ENCODE measurements at regions not wholly inside any gene's neighbourhood (a gene's known extent, or its start where the extent isn't known, plus 50 kb on each side); places are given as distances from the start of the nearest gene placed in this dataset.
"Not testable (repeated sequence)": the region's sequence is repeated elsewhere in the genome, so short reads cannot be mapped to it uniquely, and the experiment has no call there.

DNA sequence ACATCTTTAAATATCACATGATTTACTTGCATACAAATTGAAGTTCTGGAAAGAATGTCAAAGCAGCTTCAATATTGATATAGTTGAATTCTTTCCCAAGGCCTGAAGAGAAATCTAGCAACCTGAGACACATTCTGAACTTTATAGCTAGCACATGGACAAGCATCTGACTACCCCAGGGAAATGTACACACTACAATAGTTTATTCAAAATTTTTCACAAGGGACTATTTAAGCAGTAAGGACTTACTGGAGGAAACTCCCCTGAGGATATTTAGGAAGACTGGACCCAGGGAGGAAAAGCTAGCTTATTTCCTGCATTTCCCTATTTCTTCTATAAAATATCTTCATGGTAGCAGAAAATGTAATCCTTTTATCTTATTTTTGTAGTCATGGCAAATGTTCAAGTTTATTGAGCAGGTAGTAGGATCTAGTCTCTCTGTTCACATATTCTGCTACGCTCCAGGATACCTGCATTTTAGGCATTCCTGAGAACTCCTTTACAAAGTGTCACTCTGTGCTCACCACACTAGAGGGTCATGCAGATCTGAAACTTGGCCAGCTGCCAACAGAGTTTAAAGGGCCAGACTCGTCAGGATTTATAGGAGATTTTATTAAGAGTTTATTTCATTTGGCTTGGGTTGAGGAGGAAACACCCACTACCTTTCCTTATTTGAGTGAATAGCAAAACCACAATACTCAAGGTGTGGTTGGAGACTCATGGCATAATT lies 348.4 kb upstream of the FTMT start:
- DNase-seq: no peak

DNA sequence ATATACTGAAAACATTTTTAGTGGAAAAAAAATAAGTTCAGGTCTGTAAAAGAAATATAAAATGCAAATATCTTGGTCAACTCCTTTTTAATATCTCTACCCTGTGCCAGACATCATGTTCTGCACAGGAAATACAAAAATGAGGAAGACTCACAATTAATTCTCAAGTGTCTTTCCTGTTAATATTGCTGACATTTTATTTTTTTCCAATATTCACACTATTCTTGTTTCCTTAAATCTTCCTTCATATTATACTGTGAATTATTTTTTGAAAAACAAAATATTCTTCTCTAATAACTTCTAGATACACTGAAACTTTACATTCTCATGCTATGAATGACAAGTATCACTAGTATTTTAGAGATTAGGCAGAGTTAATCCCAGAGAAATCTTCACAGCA lies 334.7 kb upstream of the FTMT start:
- no peak for DNase-seq

DNA sequence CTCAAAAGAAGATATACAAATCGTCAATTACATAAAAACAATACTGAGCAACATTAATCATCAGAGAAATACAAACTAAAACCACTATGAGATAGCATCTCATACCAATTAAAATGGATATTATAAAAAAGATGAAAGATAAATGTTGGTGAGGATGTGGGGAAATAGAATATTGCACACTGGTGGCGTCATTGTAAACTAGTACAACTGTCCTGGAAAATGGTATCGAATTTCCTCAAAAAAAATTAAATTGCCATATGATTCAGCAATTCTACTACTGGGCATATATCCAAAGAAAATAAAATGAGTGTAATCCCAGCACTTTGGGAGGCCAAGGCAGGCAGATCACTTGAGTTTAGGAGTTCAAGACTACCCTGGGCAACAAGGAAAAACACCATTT lies 326.0 kb upstream of the FTMT start:
- DNase-seq: no peak

DNA sequence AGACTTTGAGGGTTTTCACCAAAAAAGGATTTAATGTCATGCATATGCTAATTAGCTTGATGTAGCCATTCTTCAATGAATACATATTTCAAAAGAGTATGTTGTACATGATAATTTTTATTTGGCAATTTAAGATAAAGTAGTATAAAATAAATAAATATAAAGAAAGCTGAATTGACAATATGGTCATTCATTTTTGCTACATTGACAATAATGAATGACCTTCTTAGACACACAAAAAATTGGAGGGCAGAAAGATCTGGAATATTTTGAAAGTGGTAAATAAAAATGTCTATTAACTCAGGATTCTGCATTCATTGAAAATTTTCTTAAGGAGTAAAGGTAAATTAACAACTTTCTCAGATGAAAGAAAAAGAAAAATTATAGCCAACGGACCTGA lies 324.8 kb upstream of the FTMT start:
- no peak for DNase-seq

DNA sequence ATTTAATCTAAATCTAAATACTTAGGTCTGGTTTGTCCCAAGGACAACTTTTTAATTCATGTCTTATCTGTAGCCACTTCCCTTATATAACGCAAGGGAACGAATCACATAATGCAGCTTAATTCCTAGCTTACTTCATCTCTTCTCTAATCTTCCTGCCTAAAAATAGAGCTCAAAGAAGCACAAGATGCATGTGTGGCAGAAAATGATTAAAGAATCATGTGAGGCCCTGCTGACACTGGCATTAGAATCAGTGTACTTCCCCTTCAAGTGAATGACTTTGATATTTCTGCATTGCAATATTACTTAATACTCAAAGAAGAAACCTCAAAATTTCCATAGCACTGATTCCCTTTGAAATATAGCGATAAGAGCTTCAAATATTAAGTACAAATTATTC lies 317.9 kb upstream of the FTMT start:
- no peak for DNase-seq

DNA sequence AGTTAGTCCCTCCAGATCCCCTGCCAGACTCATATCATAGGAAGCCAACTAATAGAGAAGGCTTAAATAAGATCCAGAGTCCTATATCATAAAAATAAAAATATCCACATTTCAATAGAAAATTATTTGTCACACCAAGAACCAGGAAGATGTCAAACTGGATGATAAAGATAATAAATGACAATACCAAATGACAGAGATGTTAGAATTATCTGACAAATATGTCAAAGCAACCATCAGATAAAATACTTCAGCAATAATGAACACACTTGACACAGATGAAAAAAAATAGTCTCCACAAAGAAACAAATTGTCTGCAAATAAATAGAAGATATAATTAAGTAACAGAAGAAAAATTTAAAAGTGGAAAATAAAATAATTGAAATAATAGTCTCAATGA lies 300.7 kb upstream of the FTMT start:
- no peak for DNase-seq

DNA sequence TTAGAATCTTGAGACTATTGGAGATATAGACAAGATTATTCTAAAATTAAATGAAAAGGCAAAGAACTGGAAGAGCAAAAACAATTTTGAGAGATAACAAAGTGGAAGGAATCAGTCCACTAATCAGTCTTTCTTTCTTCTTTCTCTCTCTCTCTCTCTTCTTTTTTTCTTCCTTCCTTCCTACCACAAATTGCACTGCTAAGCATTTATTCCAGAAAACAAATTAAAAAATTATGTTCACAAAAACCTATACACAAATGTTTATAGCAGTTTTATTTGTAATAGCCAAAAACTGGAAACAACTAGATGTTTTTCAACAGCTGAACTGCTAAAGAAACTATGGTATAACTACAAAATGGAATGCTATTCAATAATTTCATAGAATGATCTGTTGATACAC lies 291.9 kb upstream of the FTMT start:
- DNase-seq: no peak

DNA sequence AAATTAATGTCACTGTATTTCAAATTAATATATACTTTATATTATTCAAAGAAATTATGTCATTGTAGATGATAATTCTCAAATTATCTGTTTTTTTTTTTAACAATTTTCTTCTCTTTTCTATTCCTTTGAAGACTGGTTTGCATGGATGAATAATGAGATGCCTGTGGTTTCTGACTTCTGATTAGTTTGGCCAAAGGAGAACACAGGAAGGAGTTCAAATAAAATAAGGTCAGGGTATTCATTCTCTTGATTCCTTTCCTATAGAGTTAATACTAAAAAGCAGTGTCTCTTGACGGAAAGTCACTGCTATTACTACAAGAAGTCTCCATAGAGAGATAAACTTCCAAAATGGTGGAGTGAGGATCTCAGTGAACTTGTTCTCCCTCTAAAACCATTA lies 279.6 kb upstream of the FTMT start:
- no peak for DNase-seq

DNA sequence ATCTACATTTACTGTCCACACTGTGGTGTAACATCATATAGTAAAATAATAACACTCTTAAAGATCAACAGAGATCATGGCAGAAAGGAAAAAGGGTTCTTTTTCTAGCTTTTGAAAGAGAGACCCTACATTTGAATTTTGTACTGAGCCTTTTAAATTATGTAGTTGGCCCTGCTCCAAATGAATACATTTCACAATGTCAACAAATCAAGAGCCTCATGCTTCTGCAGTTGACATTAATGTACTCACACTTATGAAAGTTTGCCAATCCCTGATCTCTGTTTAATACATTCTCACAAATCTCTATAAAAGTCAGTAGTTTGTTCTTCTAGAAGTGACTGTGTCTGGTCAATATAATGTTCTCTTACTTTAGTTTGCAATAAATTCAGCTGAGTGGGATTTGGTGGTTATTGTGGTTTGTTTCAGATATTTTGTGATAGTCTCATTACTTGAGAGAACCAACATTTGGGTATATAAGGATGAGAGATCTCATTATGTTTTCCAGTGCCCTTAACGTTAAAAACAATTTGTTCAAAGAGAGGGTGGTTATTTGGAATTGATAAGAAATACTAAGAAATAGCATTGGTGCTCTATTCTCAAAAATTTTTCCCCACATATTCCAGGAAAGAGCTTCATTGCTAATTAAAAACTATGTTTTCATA lies 277.8 kb upstream of the FTMT start:
- no peak for DNase-seq

DNA sequence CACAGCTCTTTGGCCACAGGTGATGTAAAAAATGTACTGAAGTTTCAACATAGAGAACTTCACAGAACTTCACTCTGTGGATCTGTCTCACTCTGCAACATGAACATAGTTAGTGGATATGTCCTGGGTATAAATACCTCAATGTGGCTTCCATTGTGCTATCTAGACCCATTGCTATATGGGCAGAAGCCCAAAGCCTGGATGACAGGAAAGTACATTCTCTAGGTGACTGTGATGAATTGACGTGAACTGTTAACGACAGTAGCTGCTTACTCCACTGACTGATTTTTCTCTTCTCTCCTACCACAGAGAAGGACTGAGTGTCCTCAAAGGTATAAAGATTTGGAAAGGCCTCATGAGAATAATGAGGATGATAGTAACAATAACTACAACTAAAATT lies 270.1 kb upstream of the FTMT start:
- DNase-seq: no peak

DNA sequence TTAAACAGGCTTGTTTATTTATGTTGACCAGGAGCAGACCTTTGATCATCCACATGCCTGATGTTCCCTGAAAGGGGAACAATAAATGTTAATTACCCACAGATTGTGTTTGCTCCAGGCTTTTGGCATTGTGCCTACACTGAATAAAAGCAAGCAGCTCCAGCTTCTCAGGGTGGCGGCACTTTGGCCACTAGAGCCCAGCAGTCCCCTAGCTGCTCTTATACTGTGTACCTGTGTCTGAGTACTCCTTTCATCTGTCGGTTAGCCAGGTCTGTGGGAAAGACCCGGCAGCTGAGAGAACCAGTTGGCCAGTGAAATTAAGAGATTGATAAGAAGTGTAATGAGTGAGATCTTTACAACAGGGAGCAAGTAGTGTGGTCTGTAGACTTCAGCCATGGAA lies 254.8 kb upstream of the FTMT start:
- no peak for DNase-seq

DNA sequence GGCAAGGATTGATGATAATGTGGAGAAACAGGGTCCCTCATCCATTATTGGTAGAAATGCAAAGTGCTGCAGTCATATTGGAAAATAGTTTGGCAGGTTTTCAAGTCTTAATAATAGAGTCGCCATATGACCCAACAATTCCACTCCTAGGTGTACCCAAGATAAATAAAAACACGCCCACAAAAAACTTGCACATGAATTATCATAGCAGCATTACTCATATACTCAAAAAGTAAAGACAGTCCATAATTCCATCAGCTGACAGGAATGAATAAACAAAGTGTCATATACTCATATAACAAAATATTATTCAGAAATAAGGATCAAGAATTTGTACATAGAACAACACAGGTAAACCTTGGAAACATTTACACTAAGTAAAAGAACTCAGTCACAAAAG lies 242.9 kb upstream of the FTMT start:
- DNase-seq: no peak

DNA sequence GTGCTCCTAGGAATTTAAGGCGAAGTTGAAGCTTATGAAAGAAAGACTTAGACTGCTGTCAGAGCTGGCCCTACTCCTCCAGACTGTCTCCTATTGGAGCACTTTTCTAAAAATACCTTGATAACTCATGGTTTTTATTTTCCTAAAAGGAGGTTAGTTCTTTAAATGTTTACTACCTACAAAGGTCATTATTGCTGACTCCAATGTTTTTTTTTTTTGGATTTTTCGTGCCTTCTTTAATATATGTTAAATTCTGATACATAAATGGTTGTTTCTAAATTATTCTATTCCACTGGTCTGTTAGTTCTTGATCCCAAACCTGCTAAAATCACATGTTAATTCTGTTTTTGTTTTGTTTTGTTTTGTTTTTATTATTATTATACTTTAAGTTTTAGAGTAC lies 227.6 kb upstream of the FTMT start:
- DNase-seq: no peak

DNA sequence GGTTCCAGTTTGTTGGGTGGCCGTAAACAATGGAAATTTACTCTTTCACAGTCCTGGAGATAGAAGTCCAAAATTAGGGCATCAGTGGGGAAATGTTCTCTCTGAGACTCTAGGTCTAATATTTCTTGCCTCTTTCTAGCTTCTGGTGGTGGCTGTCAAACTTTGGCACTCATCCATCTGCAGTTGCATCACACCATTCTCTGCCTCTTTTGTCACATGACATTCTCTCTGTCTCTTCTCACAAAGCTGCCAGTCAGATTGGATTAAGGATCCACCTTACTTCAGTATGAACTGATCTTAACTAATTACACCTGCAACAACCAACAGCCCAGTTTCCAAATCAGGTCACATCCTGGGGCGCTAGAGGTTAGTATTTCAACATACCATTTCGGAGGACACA lies 222.9 kb upstream of the FTMT start:
- DNase-seq: no peak

DNA sequence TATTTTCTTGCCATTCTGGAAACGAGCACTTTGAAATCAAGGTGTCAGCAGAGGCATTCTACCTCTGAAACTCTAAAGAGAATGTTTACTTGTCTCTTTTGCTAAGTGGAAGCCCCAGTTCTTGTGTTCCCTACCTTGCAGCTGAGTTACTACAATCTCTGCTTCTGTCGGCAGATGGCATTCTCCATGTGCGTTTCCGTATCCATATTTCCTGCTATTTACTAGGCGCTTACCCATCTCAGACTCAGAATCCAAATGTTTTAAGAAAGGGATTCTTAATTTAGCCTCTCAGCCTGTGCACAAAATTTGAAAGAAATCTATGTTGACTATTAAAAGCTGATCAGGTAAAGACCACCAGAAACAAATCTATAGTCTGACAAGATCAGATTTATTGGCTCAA lies 221.3 kb upstream of the FTMT start:
- DNase-seq: no peak

DNA sequence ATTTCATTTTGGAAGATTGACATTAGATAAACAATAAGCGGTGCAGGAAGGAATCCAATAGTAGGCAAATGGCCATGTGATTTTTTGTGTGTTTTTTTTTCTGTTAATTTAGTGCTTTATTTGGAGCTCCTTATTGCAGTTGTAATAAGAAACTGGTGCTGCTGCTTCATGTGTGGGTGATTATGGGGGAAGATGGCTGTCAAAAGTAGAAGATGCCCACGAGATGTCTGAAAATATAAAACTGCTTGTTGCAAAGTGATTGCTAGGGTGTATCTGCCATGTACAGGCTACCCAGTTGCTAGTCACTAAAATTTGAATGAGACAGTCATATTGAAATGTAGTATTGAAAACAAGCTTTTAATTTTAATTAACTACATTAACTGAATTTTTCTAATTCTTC lies 216.7 kb upstream of the FTMT start:
- DNase-seq: no peak

DNA sequence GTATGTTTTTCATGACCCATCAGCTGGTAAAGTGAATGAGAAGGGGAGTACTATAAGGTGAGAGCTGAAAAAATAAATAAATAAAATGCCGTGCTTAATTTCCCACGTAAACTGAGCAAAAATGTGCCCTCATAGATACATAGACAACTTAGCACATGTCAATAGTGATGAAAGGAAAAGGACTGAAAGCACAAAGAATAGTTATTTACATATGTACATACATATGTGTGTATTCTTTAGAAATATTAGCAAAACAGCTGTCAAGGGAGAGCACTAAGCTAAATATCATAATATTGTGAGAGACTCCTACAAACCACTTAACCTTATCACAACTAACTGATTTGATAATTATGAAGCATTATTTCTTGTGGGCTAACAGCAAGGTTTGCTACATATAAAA lies 213.6 kb upstream of the FTMT start:
- no peak for DNase-seq

DNA sequence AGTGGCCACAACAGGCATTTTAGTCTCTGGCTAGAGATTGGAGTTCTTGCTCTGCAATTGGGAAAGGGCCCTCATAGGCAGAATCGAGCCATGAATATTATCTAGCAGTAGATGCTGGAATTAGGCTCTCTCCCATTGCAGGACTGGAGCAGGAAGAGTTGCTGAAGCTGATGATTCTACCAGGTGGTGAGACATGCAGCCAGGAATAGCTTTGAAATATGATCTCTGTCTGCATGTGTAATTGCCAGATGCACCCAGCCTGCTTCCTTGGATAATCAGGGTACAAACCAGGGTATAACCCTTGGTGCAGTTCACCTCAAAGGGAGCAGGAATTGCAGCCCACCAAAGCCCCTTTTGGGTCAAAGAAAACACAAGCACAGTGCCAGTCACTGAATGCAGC lies 211.4 kb upstream of the FTMT start:
- DNase-seq: no peak

DNA sequence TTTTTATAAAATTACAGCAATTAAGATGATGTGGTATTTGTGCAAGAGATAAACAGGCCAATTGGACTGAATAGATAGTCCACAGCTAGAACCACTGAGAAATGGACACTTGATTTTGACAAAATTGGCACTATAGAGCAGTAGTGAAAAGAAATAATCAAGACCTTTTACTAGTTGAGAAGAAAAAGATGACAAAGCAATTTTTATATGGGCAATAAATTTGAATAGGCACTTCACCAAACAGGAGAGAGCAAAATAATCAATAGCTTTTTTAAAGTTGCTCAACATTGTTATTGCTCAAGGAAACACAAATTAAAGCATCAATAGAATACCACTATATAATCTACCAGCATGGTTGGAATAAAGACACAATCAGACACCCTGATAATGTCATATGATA lies 193.5 kb upstream of the FTMT start:
- DNase-seq: no peak

DNA sequence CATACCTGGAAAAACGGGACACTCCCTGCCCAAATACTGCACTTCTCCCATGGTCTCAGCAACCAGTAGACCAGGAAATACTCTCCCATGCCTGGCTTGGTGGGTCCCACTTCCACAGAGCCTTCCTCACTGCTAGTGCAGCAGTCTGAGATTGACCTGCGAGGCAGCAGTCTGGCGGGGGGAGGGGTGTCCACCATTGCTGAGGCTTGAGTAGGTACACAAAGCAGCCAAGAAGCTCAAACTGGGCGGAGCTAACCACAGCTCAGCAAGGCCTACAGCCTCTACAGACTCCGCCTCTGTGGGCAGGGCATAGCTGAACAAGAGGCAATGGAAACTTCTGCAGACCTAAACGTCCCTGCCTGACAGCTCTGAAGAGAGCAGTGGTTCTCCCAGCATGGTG lies 191.5 kb upstream of the FTMT start:
- DNase-seq: no peak

DNA sequence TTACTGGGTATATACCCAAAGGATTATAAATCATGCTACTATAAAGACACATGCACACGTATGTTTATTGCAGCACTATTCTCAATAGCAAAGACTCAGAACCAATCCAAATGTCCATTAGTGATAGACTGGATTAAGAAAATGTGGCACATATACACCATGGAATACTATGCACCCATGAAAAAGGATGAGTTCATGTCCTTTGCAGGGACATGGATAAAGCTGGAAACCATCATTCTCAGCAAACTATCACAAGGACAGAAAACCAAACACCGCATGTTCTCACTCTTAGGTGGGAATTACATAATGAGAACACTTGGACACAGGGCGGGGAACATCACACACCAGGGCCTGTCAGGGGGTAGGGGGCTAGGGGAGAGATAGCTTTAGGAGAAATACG lies 186.1 kb upstream of the FTMT start:
- DNase-seq: not testable (repeated sequence)

DNA sequence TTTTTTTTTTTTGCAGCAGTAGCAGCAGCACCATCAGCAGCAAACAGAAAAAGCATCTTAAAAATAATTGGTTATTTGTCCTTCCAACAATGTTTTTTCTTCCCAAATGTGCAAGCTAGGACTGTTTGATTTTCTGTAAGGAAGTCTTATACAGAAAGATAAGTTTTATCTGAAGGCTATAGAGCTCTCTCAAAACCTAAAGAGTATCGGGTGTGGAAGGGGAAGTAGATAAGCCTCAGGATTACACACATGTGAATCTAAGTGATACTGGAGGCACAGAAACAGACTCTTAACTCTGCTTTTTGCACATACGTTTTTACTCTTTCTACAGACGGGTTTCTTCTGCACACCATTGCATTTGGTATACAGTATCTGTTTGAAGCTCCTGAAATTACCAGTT lies 184.4 kb upstream of the FTMT start:
- no peak for DNase-seq

DNA sequence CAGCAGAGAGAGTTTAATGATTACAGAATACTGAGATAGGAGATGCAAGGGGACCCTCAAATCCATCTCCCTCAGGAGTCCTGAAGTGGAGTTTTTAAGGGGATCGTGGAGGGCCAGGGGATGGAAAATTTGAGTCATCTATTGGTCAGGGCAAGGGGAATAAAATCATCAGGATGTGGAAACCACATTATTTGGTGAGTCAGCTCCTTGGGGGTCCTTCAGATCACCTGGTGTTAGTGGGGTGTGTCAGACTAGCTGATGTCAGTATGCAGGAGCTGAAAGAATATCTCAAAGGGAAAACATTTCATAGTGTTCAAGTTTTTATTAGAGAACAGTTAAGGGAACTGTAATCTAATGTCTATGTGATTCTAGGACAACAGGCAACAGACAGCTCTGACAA lies 183.0 kb upstream of the FTMT start:
- DNase-seq: no peak

DNA sequence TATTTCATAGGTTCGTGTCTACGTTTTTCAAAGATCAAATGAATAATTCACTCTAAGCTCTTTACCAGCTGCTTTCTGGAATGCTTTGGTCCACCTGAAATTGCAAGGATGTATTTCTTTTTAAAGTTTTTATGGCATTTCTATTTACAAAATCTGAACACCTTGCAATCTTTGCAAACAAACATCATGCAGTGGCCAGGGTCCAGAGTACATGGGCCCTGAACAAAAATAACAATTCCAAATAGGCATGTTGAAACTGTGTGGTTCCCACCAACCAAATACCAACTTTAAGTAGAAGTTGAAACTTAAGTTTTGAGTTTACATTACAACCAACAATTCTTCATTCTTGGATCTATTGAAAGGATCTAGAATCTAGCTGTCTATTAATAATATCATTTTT lies 180.1 kb upstream of the FTMT start:
- no peak for DNase-seq

DNA sequence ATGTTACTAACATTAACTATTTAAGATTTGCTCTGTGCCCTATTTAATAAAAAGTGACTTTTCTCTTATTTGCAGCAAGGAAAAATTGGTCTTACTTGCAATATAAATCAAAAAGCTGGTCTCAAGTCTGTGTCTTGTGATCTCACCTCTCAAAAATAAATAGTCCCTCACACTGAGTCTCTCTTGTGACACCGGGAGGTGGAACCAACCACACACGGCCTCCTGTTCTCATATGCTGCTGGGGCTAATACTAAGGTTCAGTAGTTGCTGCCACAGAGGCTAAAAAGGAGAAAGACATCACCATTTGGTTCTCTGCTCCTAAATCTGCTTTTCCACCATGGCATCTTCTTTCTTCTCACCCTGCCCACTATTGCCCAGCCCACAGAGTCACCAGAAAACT lies 175.8 kb upstream of the FTMT start:
- no peak for DNase-seq

Measured in activated CD4-positive, alpha-beta T cell treated with anti-CD3 and anti-CD28 coated beads, Interleukin-10, Interleukin-2, amounts not matched to agents 100 ng/mL and 50 ng/mL, durations not matched to agents 16 hours and 8 hours (primary cell).